ENCODE measurements at regions not wholly inside any gene's neighbourhood (a gene's known extent, or its start where the extent isn't known, plus 50 kb on each side); places are given as distances from the start of the nearest gene placed in this dataset.

GRCh38 chr16:86835982-86836381 is 257.6 kb downstream of the FOXL1 start:
- no peak for DNase-seq (ENCODE audit: low spot score)
- H3K4me3 Mint-ChIP-seq (ENCODE audit: unreplicated experiment), result no peak overlapping the region
- H3K27ac Mint-ChIP-seq (ENCODE audit: unreplicated experiment), result no peak overlapping the region
- no peaks in the 10 kb centered on the region for H3K9me3 Mint-ChIP-seq (ENCODE audit: unreplicated experiment)
- TF ChIP-seq CTCF (IDR thresholded peaks at IDR 0.05; ENCODE audit: unreplicated experiment), result no peak
- no peaks in the 10 kb centered on the region for H3K36me3 Mint-ChIP-seq (ENCODE audit: low read depth, unreplicated experiment)
- peaks cover 2% of the 10 kb centered on the region for H3K27me3 Mint-ChIP-seq (ENCODE audit: unreplicated experiment)
- H3K4me1 Mint-ChIP-seq (ENCODE audit: unreplicated experiment), result peaks cover 2% of the 10 kb centered on the region

- peaks cover 2% of the 10 kb centered on the region for H3K27me3 Mint-ChIP-seq (ENCODE audit: unreplicated experiment)
- DNase-seq (ENCODE audit: low spot score), result no peak
- H3K27ac Mint-ChIP-seq (ENCODE audit: unreplicated experiment), result no peak overlapping the region
- H3K4me1 Mint-ChIP-seq (ENCODE audit: unreplicated experiment), result peaks cover 2% of the 10 kb centered on the region
- no peak overlapping the region for H3K4me3 Mint-ChIP-seq (ENCODE audit: unreplicated experiment)
- H3K9me3 Mint-ChIP-seq (ENCODE audit: unreplicated experiment), result no peaks in the 10 kb centered on the region
- no peaks in the 10 kb centered on the region for H3K36me3 Mint-ChIP-seq (ENCODE audit: low read depth, unreplicated experiment)
- no peak for TF ChIP-seq CTCF (IDR thresholded peaks at IDR 0.05; ENCODE audit: unreplicated experiment)
Observed at GRCh38 chr16:86836503-86837129, 258.3 kb downstream of the FOXL1 start.

- H3K4me1 Mint-ChIP-seq (ENCODE audit: unreplicated experiment), result no peaks in the 10 kb centered on the region
- TF ChIP-seq CTCF (IDR thresholded peaks at IDR 0.05; ENCODE audit: unreplicated experiment), result no peak
- no peak for DNase-seq (ENCODE audit: low spot score)
- H3K4me3 Mint-ChIP-seq (ENCODE audit: unreplicated experiment), result no peak overlapping the region
- H3K36me3 Mint-ChIP-seq (ENCODE audit: low read depth, unreplicated experiment), result peaks cover 3% of the 10 kb centered on the region
- H3K9me3 Mint-ChIP-seq (ENCODE audit: unreplicated experiment), result no peaks in the 10 kb centered on the region
- no peak overlapping the region for H3K27ac Mint-ChIP-seq (ENCODE audit: unreplicated experiment)
- H3K27me3 Mint-ChIP-seq (ENCODE audit: unreplicated experiment), result peaks cover 8% of the 10 kb centered on the region
Observed at GRCh38 chr16:86843812-86844211, 265.5 kb downstream of the FOXL1 start.

DNA sequence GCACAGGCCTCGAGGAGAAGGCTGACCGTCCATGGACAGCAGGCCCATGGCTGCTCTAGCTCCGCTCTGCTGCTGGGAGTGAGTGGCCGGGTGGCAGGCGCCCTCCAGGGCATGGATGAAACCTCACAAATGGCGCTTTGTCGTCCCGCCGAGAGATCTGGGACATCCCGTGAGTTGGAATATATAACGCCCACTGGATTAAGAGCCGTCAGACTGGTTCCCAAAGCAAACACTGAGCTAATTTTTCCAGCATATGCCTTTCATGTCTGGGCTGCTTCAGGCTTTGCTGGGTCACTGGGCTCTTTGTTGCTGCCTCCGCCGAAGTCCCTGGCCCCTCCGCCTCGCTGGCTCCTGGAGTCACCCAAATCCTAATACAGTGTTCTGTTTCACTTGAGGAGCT is 266.3 kb downstream of the FOXL1 start:
- no peak overlapping the region for H3K4me3 Mint-ChIP-seq (ENCODE audit: unreplicated experiment)
- H3K36me3 Mint-ChIP-seq (ENCODE audit: low read depth, unreplicated experiment), result peaks cover 3% of the 10 kb centered on the region
- no peaks in the 10 kb centered on the region for H3K9me3 Mint-ChIP-seq (ENCODE audit: unreplicated experiment)
- H3K4me1 Mint-ChIP-seq (ENCODE audit: unreplicated experiment), result no peaks in the 10 kb centered on the region
- H3K27ac Mint-ChIP-seq (ENCODE audit: unreplicated experiment), result no peak overlapping the region
- TF ChIP-seq CTCF (IDR thresholded peaks at IDR 0.05; ENCODE audit: unreplicated experiment), result no peak
- peaks cover 8% of the 10 kb centered on the region for H3K27me3 Mint-ChIP-seq (ENCODE audit: unreplicated experiment)
- DNase-seq (ENCODE audit: low spot score), result no peak

DNA sequence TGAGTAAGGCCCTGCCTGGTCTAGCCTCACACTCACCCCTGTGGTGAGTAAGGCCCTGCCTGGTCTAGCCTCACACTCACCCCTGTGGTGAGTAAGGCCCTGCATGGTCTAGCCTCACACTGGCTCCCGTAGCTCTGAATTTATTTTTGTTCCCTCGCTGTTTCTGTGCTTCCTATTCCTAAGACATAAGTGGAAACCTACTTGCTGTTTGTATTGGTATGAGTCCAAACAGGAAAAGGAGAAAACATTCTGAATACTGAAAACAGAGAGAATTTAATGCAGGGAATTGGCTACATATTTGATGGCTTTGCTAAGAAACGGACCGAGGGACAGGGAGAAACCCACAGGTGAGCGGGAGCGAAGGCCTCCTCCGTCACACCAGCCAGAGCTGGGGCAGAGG is 267.8 kb downstream of the FOXL1 start:
- Mint-ChIP-seq H3K36me3 (ENCODE audit: low read depth, unreplicated experiment) (peaks cover 3% of the 10 kb centered on the region), H3K27me3 (ENCODE audit: unreplicated experiment) (peaks cover 8% of the 10 kb centered on the region), H3K4me3 (ENCODE audit: unreplicated experiment) (no peak overlapping the region), H3K27ac (ENCODE audit: unreplicated experiment) (peak overlapping the region; percentile 50), H3K4me1 (ENCODE audit: unreplicated experiment) (peaks cover 11% of the 10 kb centered on the region), H3K9me3 (ENCODE audit: unreplicated experiment) (no peaks in the 10 kb centered on the region)
- DNase-seq (ENCODE audit: low spot score), result no peak
- no peak for TF ChIP-seq CTCF (IDR thresholded peaks at IDR 0.05; ENCODE audit: unreplicated experiment)

Measured in endothelial cell (in vitro differentiated cells).